Stimulated activated CD4-positive, alpha-beta T cell treated with anti-CD3 and anti-CD28 coated beads, Interleukin-4, amount 100 ng/mL, for 24 hours (primary cell): ENCODE measurements at regions not wholly inside any gene's neighbourhood (a gene's known extent, or its start where the extent isn't known, plus 50 kb on each side); places are given as distances from the start of the nearest gene placed in this dataset.

Experiments
- DNase-seq: peaks from one replicate; pipeline ENCODE4 v3.0.0-alpha.2; 2020

DNA sequence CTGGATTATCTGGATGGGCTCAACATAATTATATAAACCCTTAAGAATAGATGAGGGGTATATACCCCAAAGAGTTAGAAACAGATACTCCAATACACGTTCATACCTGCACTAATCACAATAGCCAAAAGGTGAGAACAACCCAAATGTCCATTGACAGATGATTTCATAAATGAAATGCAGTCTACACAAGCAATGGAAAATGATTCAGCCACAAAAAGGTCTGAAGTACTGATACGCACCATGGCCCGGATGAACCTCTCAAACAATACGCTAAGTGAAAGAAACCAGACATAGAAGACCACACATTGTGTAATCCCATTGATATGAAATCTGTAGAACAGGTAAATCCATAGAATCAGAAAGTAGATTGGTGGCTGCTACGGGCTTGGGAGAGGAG, 316.8 kb downstream of the LPIN1 start:
- no peak for DNase-seq

DNA sequence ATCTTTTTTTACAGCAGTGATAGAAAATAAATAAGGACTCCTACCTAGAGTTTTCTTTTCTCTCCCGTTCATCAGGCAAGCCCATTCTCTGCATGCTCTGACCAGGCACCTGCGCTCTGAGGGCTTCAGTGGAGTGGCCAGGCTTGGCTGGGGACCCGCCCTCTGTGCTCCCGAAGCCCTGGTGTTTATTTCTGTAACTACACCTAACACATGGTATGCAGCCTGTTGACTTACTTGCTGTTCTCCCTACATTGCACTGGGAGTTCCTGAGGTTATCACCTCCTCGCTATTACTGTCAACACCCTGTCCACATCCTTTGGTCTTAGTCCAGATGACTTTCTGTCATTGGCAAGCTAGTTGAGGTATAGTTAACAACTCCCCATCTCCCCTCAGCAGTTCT, 317.7 kb downstream of the LPIN1 start:
- DNase-seq = no peak

GRCh38 chr2:12066116-12066515, 319.7 kb downstream of the LPIN1 start:
- DNase-seq = no peak

DNA sequence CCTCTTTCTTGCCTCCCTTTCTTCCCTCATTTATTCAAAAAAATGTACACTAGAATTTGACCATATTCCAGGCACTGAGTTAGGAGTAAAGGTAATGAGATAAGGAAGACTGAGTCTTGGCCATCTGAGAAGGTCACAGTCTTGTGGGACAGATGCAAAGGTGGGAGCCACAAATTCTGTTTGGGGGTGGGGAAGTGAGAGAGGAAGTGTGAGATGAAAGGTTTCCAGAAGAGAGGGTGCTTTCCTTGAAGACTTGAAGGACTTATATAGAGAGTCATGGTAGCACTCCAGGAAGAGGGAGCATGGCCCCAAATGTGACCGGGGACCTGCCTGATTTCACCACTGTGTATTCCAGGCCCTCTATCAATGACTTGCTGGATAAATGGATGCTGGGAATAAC, 320.6 kb downstream of the LPIN1 start:
- no peak for DNase-seq

- DNase-seq = no peak
These were observed 322.5 kb downstream of the LPIN1 start for GRCh38 chr2:12068796-12069538.

DNA sequence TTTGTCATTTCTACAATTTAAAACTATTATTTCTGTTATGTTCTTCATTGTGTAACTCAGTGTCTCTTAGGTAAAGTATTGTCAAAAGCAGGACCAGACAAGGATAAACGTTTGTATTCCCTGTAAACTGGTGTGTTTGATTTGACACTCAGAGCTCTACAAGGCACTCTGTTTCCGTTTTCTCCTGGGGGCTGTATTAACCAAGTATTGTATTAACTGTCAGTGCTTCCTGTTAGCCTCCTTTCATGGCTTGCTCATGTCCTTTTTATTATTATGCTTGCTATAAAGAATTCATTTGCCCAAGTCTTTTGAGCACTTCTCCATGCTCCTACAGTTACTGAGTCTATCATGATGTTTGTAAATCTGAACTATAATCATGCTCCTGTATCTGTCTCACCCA, 323.7 kb downstream of the LPIN1 start:
- no peak for DNase-seq

DNA sequence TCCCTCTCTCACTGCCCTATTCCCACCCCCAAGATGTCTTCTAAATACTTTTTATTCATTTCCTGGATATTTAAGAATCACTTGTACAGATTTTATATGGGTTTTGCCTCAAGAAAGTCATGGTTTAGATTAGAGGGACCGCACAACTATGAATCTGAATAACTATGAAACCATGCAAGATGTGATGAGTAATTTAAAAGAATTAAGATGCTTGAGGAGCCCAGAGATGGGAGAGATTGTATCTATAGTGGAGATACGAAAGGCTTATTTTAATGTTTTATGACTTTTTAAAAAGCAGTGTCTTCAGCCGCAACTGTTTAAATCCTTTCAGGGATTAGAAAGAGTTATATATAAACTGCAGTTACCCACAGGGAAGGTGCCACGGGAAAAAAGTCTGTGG, 324.1 kb downstream of the LPIN1 start:
- DNase-seq = no peak

- no peak for DNase-seq
These were observed 324.9 kb downstream of the LPIN1 start for GRCh38 chr2:12071318-12071717.

- no peak for DNase-seq
These were observed 326.9 kb downstream of the LPIN1 start for GRCh38 chr2:12073217-12073852.

- DNase-seq = no peak
These were observed 327.9 kb downstream of the LPIN1 start for GRCh38 chr2:12074126-12074844.

DNA sequence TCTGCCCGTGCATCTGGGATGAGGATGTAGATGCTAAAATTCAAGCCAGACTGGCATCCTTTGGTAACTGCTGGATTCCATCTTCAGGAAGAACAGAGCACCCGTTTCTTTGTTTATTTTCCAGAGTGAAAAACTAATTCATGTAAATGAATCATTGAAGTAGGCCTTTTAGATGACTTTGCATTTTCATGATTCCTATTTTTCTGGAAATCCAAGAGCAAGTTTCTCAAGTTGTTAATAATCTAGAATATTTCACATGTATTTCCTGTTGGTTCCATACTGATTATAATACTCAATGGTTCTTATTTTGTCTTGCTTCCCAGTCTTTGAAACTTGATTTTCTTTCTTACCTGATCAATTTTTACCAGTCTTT, 328.4 kb downstream of the LPIN1 start:
- DNase-seq = no peak

DNA sequence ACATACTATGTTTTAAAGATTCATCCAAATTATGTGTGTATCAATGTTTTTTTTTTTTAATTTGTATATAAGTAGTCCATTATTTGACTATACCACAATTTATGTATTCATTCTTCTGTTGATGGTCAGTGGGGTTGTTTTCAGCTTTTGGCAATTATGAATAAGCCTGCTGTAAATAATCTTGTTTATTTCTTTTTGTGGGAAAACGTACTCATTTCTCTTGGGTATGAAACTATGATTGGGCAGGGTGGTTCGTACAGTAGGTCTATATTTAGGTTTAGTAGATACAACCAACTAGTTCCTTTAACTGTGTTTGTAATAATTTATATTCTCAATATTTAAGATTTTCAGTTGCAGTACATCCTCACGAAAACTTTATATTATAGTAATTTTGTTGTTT, 329.2 kb downstream of the LPIN1 start:
- no peak for DNase-seq

DNA sequence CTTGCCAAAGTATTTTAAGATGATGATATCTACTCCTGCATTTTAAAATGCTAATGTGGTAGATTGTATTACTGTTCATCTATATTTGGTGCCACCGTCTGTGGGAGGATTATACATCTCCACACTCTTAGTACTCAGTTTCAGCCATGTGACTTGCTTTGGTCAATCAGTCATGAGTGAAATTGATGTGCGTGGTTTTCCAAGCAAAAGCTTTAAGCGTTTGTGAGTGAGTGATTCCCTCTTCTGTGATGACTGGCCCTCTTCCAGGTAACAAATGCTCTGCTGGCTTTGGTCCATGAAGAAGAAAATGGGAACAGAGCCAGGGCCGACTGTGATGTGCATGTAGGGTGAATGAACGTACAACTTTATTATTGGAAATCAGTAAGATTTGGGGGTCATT, 330.4 kb downstream of the LPIN1 start:
- DNase-seq = no peak

DNA sequence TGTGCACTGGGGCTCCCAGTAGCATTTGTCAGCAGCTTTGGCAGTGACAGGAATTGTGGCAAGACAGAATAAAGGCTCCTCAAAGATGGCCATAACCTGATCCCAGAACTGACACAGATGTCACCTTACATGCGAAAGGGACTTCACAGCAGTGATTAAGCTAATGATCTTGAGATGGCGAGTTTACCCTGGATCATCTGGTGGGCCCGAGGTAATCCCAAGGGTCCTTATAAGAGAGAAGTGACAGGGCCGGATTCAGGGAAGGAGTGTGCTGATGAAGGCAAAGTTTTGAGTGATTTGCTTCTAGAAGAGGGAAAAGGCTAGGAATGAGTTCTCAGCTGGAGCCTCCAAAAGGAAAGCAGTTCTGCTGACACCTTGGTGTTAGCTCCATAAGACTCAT, 333.9 kb downstream of the LPIN1 start:
- DNase-seq = no peak

DNA sequence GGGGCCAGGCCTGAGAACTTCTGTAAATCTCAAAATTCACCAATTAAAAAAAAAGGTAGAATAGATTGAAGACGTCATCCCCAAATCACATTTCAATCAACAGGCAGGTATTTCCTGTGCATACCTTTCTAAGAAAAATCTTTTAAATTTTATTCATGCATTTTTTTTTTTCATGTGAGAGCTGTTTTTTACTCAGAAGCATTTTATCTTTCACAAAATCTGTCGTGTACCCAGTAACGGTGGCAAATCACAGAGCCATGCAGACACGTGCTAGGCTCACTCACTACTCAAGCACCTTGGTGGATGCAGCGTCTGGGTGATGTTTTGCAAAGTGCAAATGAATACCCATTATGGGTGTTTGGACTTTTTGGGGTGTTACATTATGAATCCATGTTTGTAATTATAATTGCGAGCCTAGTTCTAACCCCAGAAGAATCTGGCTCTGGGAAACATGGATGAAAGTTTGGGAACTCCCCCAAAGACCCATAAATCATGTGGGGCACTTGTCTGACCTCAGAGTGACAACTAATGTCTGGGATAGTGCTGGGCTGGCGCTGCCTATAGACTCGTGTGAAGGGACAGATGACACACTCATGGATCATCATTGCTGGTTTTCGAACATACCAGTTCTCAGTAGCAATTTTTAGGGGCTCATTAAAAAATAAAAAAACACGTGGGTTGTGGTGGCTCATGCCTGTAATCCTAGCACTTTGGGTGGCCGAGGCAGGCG, 335.2 kb downstream of the LPIN1 start:
- no peak for DNase-seq

DNA sequence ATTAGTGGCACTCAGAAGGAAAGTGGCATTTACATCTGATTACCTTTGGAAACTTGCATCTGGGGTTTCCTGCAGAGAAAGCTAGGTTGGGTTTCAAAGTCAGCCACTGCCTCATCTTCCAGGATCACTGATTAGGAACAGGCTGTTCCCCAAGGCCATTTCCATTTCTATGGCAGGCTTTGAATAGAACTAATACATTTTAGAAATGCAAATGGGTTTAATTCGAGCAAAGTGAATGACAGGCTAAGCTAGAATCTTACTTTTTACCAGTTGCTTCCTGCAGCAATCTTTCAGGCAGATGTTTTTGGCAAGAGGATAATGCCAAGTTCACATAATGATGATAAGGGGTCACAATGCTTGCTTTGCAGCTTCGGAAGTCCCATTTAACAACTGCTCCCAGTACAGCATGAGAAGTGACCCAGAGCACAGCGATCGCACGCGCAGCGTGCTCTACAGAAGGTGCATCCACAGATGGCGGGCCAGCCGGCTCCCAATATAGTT, 336.7 kb downstream of the LPIN1 start:
- no peak for DNase-seq

DNA sequence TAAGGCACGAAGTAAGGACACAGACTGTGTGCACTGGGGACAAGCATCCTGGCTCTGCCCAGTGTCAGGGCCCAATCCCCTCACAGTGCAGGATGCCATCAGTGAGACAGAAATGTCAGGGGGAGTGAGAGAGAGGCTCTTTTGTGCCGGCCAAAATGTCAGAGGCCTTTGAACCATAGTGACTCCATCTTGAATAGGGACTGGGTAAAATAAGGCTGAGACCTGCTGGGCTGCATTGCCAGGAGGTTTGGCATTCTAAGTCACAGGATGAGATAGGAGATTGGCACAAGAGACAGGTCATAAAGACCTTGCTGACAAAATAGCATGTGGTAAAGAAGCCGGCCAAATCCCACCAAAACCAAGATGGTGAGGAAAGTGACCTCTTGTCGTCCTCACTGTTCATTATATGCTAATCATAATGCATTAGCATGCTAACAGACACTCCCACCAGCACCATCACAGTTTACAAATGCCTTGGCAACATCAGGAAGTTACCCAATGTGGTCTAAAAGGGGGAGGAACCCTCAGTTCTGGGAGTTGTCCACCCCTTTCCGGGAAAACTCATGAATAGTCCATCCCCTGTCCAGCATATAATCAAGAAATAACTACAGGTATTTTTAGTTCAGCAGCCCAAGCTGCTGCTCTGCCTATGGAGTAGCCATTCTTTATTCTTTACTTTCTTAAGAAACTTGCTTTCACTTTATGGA, 337.4 kb downstream of the LPIN1 start:
- DNase-seq = no peak

DNA sequence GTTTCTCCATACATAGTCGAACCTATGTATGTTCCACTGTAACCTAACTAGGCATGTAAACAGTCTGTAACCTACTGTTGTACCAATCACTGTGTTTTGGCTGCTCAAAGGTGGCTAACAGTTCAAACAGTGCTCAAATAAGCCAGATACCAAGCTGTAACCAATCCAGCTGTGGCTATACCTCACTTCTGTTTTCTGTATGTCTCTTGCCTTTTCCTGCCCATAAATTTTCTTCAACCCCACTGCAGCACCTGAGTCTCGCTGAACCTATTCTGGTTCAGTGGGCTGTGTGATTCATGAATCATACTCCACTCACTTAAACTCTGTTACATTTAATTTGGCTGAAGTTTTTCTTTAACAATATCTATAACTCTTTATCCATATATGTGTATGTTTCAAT, 340.7 kb downstream of the LPIN1 start:
- no peak for DNase-seq

- DNase-seq = no peak
These were observed 341.4 kb downstream of the LPIN1 start for GRCh38 chr2:12087671-12088380.

DNA sequence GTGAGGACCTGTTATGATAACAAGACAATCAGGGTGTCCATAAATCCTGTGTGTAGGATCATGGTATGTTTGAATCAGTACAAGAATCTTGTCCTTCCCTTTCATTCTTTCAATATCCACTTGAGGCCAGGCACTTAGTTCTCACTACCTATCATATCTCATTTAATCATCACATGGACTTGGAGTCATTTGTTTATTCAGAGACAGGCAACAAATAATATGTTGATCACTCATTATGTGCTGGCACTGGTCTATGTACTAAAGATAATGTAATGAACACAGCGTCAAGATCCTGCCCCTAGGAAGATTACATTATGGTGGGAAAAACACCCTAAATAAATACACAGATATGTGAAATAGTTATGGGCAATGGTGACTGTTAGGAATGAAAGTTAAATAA, 342.6 kb downstream of the LPIN1 start:
- DNase-seq = no peak

DNA sequence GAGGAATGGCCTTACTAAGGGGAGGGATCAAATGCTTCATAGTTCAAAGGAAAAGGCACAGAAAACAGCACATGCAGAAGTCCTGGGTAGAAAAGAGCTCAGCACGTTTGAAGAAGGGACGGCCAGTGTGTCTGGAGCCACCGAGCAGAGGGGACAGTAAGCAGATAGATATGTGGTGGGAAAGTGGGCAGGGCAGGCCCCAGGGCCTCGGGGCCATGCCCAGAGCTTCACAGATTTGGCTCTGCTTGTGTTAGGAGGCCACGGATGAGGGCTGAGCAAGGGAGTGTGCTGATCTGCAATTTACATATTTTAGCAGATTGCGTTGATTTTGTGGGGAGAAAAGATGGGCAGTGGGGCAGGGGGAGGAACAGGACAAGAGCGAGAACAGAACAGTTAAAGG, 343.1 kb downstream of the LPIN1 start:
- no peak for DNase-seq

GRCh38 chr2:12090072-12090471, 343.6 kb downstream of the LPIN1 start:
- no peak for DNase-seq
